ENCODE measurements at regions not wholly inside any gene's neighbourhood (a gene's known extent, or its start where the extent isn't known, plus 50 kb on each side); places are given as distances from the start of the nearest gene placed in this dataset.

DNA sequence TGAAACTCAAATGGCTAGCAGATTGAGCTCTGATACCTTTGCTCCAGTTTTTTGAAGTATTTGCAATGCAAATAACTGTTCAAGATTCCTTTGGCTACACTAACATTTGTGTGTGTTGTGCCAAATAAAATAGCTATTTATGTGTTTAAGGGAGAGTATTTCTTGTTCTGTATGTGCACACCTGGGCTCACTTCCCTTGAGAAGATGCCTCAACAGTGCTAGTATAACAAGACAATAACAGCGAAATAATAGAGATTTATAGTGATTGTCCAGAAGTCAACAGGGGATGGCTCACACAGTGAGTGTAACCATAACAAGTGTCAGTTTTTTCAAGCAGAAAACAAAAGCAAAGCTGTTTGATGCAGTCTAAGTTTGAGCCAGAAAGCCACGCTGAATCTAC, 460.5 kb downstream of the CENPC start:
- H3K4me3 ChIP-seq (ENCODE audit: low read depth in 1 of 2, low read length in 1 of 2), result no peak overlapping the region
- no peaks in the 10 kb centered on the region for H3K27me3 ChIP-seq
- H3K36me3 ChIP-seq, result no peaks in the 10 kb centered on the region
- no peak for TF ChIP-seq CTCF (IDR thresholded peaks at IDR 0.05)
- H3K4me1 ChIP-seq (ENCODE audit: control insufficient read depth in 1 of 2, insufficient read depth in 1 of 2, low read depth in 1 of 2, low read length in 1 of 2), result no peaks in the 10 kb centered on the region
- no peaks in the 10 kb centered on the region for H3K9me3 ChIP-seq
- H3K27ac ChIP-seq, result no peak overlapping the region

- no peaks in the 10 kb centered on the region for H3K36me3 ChIP-seq
- H3K9me3 ChIP-seq, result no peaks in the 10 kb centered on the region
- TF ChIP-seq CTCF (IDR thresholded peaks at IDR 0.05), result no peak
- no peak overlapping the region for H3K4me3 ChIP-seq (ENCODE audit: low read depth in 1 of 2, low read length in 1 of 2)
- no peaks in the 10 kb centered on the region for H3K4me1 ChIP-seq (ENCODE audit: control insufficient read depth in 1 of 2, insufficient read depth in 1 of 2, low read depth in 1 of 2, low read length in 1 of 2)
- no peak overlapping the region for H3K27ac ChIP-seq
- no peaks in the 10 kb centered on the region for H3K27me3 ChIP-seq
Observed at GRCh38 chr4:67083496-67083895, 461.8 kb downstream of the CENPC start.

DNA sequence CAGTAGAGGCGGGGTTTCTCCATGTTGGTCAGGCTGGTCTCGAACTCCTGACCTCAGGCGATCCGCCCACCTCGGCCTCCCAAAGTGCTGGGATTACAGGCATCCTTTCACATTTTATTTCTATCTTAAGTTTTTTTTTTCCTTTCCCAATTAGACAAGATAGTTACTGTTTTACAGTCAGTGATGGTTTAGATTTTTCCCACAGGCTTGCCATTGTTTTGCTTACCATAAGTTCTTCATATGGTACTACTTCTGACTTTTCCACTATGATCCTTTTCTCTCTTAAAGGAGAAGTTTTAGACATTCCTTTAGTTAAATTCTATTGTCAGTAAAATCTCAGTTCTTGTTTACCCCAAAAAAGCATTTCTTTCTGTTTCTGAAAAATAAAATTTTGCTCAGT, 462.6 kb downstream of the CENPC start:
- no peak overlapping the region for H3K27ac ChIP-seq
- H3K27me3 ChIP-seq, result no peaks in the 10 kb centered on the region

DNA sequence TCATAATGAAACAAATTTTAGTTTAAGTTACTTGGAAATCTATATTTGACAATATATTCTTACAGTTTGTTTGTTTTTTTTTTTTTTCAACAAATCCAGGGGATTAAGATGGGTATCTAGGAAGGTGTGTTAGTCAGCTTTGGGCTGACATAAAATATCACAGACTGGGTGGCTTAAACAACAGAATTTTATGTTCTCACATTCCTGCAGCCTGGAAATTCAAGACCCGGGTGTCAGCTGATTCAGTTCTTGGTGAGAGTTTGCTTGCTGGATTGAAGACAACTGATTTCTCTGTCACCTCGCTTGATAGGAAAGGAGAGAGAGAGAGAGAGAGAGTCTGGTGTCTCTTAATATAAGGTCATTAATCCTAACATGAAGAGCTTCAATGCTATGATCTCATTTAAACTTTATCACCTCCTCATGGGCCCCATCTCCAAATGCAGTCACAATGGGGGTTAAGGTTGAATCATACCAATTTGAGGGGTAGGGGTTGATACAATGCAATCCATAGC, 465.2 kb downstream of the CENPC start:
- H3K4me3 ChIP-seq (ENCODE audit: low read depth in 1 of 2, low read length in 1 of 2), result no peak overlapping the region
- H3K9me3 ChIP-seq, result no peaks in the 10 kb centered on the region
- H3K4me1 ChIP-seq (ENCODE audit: control insufficient read depth in 1 of 2, insufficient read depth in 1 of 2, low read depth in 1 of 2, low read length in 1 of 2), result no peaks in the 10 kb centered on the region
- H3K36me3 ChIP-seq, result no peaks in the 10 kb centered on the region
- H3K27ac ChIP-seq, result no peak overlapping the region
- no peaks in the 10 kb centered on the region for H3K27me3 ChIP-seq
- TF ChIP-seq CTCF (IDR thresholded peaks at IDR 0.05), result no peak

More for the DNA sequence above, 462.6 kb downstream of the CENPC start:
- Histone ChIP-seq H3K4me1 (ENCODE audit: control insufficient read depth in 1 of 2, insufficient read depth in 1 of 2, low read depth in 1 of 2, low read length in 1 of 2) (no peaks in the 10 kb centered on the region), H3K4me3 (ENCODE audit: low read depth in 1 of 2, low read length in 1 of 2) (no peak overlapping the region), H3K9me3 (no peaks in the 10 kb centered on the region), H3K36me3 (no peaks in the 10 kb centered on the region)
- TF ChIP-seq CTCF (IDR thresholded peaks at IDR 0.05), result no peak

DNA sequence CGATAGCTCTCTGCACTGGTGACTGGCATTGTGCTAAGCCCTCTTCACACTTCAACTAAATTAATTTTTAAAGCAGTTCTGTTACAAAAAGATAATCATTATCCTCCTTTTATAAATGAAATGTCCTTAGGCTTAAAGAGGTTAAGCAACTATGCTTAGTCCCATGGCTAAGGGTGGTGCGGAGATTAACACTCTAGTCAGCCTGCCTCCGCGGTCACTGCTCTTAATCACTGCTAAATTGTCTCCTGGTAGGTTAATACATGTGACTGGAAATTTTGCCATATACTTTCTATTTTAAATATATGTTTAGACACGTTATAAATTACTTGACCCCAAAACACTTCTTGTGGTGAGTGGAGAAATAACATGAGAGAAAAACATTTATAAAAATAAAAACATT, 473.7 kb downstream of the CENPC start:
- H3K36me3 ChIP-seq, result no peaks in the 10 kb centered on the region
- H3K4me1 ChIP-seq (ENCODE audit: control insufficient read depth in 1 of 2, insufficient read depth in 1 of 2, low read depth in 1 of 2, low read length in 1 of 2), result no peaks in the 10 kb centered on the region
- H3K27me3 ChIP-seq, result no peaks in the 10 kb centered on the region
- no peak overlapping the region for H3K4me3 ChIP-seq (ENCODE audit: low read depth in 1 of 2, low read length in 1 of 2)
- H3K27ac ChIP-seq, result no peak overlapping the region
- TF ChIP-seq CTCF (IDR thresholded peaks at IDR 0.05), result no peak
- no peaks in the 10 kb centered on the region for H3K9me3 ChIP-seq

DNA sequence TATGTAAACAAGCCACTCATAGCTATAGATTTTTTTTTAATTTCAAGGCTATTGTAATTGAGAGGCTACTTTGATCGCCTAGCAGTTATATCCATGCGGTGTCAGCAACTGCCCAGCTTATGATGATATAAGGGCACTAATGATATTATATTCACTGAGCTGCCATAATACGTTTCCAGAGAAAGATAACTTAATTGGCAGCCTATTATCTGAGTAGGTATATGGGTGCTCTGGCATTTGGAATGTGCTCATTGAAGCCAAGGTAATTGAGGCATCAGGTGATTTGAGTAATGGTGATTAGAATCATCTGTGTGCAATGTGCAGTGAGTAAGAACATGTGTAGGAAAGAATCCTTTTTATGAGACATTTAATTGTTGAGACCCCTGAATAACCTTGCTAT, 490.0 kb downstream of the CENPC start:
- Histone ChIP-seq H3K36me3 (no peaks in the 10 kb centered on the region), H3K27me3 (no peaks in the 10 kb centered on the region)

More for the DNA sequence above, 490.0 kb downstream of the CENPC start:
- no peak overlapping the region for H3K4me3 ChIP-seq (ENCODE audit: low read depth in 1 of 2, low read length in 1 of 2)
- H3K27ac ChIP-seq, result no peak overlapping the region
- TF ChIP-seq CTCF (IDR thresholded peaks at IDR 0.05), result no peak
- H3K9me3 ChIP-seq, result no peaks in the 10 kb centered on the region
- no peaks in the 10 kb centered on the region for H3K4me1 ChIP-seq (ENCODE audit: control insufficient read depth in 1 of 2, insufficient read depth in 1 of 2, low read depth in 1 of 2, low read length in 1 of 2)
